Ishikawa (cell line): ENCODE measurements at regions not wholly inside any gene's neighbourhood (a gene's known extent, or its start where the extent isn't known, plus 50 kb on each side); places are given as distances from the start of the nearest gene placed in this dataset.
A peak's percentile ranks its signal among the peaks of the same experiment; 100 is the strongest.

ENCODE experiments used
- CEBPB ChIP-seq: IDR thresholded peaks from 2 replicates; pipeline ENCODE4 v1.6.1; 2012
- CREB1 ChIP-seq: IDR thresholded peaks from 2 replicates; pipeline ENCODE4 v1.6.1; 2012; ENCODE audit warnings: low read depth
- EGR1 ChIP-seq: IDR thresholded peaks from 2 replicates; pipeline ENCODE4 v1.6.1; 2012
- EP300 ChIP-seq: IDR thresholded peaks from 2 replicates; pipeline ENCODE4 v1.6.1; 2012; ENCODE audit warnings: borderline replicate concordance
- FOXM1 ChIP-seq: IDR thresholded peaks from 2 replicates; pipeline ENCODE4 v1.6.1; 2012; ENCODE audit warnings: low read depth, borderline replicate concordance
- MAX ChIP-seq: IDR thresholded peaks from 2 replicates; pipeline ENCODE4 v1.6.1; 2012
- NFIC ChIP-seq: IDR thresholded peaks from 2 replicates; pipeline ENCODE4 v1.6.1; 2012
- RAD21 ChIP-seq: IDR thresholded peaks from 2 replicates; pipeline ENCODE4 v1.6.1; 2012; ENCODE audit warnings: low read depth
- REST ChIP-seq: IDR thresholded peaks from 2 replicates; pipeline ENCODE4 v1.6.1; 2012; ENCODE audit warnings: low read depth, mild to moderate bottlenecking
- TAF1 ChIP-seq: IDR thresholded peaks from 2 replicates; pipeline ENCODE4 v1.6.1; 2012; ENCODE audit warnings: low read depth, mild to moderate bottlenecking
- TCF12 ChIP-seq: IDR thresholded peaks from 2 replicates; pipeline ENCODE4 v1.6.1; 2012; ENCODE audit warnings: low read depth
- TEAD4 ChIP-seq: IDR thresholded peaks from 2 replicates; pipeline ENCODE4 v1.6.1; 2012
- USF1 ChIP-seq: IDR thresholded peaks from 2 replicates; pipeline ENCODE4 v1.6.1; 2012
- YY1 ChIP-seq: IDR thresholded peaks from 2 replicates; pipeline ENCODE4 v1.6.1; 2012; ENCODE audit warnings: low read depth
- ZBTB7A ChIP-seq: IDR thresholded peaks from 2 replicates; pipeline ENCODE4 v1.6.1; 2012; ENCODE audit warnings: low read depth

- TF ChIP-seq REST: no peak
- TF ChIP-seq RAD21: no peak
- TF ChIP-seq TCF12: no peak
- no peak for TF ChIP-seq EGR1
- TF ChIP-seq TEAD4: no peak
- no peak for TF ChIP-seq YY1
- no peak for TF ChIP-seq CREB1
- no peak for TF ChIP-seq FOXM1
- TF ChIP-seq CEBPB: no peak
- no peak for TF ChIP-seq EP300
- no peak for TF ChIP-seq USF1
- TF ChIP-seq TAF1: no peak
- TF ChIP-seq NFIC: no peak
Observed at GRCh38 chr7:22949221-22949620, 64.7 kb downstream of the HYCC1 start.

DNA sequence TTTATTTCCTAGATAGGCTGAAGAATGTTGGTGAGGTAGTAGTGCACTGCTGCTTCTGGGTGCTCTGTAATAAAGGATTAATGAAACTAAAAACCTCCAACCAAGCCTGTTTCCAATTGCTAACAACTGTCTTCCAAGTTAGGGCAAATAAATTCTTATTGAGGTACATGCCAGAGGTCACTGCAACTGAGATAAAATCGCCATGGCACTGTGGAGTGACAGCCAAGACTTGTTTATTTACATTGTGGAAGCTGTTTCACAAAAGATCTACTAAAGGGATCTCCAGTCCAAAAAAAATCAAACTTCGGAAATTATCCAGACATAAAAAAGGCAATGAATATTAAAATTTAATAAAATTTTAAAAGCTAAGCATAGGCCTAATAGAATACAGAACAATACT, 65.2 kb downstream of the HYCC1 start:
- no peak for TF ChIP-seq EP300
- no peak for TF ChIP-seq FOXM1
- TF ChIP-seq TCF12: no peak
- no peak for TF ChIP-seq YY1
- TF ChIP-seq EGR1: no peak
- no peak for TF ChIP-seq USF1
- TF ChIP-seq TEAD4: no peak
- TF ChIP-seq ZBTB7A: no peak
- TF ChIP-seq NFIC: no peak
- no peak for TF ChIP-seq REST
- TF ChIP-seq CEBPB: no peak
- TF ChIP-seq TAF1: no peak
- no peak for TF ChIP-seq RAD21
- no peak for TF ChIP-seq CREB1
- no peak for TF ChIP-seq MAX

GRCh38 chr7:22945584-22945983, 68.3 kb downstream of the HYCC1 start:
- no peak for TF ChIP-seq TCF12
- no peak for TF ChIP-seq FOXM1
- no peak for TF ChIP-seq EP300
- no peak for TF ChIP-seq CREB1
- TF ChIP-seq RAD21: no peak
- TF ChIP-seq ZBTB7A: no peak
- TF ChIP-seq MAX: no peak
- TF ChIP-seq YY1: no peak
- TF ChIP-seq EGR1: no peak
- TF ChIP-seq TAF1: no peak
- no peak for TF ChIP-seq TEAD4

DNA sequence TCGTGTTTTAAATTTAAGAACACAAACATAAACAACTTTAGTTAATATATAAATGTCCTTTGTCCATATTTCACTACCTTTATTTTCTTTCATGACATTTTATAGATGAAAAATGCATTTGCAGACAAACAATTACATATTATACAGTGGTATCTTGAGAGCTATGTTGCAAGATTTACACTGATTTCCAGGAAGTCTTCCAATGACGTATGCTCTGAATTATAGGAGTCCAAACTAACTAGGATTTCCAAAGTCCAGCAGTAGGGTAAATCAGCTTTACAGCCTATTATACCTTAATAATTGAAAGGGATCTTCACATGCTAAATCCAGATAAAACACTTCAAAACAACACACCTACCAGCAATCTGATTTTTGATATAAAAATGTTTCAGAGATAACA, 69.4 kb downstream of the HYCC1 start:
- TF ChIP-seq NFIC: no peak

DNA sequence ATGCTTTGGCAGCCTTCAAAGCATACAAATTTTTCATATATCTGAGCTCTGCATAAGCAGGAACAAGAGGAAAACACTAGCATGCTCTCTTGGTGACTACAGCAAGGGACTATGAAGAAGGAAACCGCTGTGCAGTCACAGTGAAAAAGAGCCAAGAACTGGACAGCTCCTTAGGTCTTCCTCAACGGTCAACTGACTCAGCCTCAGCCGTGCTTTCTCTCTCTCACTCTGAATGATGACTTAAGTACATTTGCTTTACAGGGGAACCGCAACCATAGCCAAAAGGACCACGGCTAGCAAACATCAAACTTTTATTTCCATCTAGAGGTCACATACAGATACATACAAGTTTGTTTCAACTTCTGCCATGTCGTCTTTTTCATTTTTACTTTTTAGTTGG, 69.9 kb downstream of the HYCC1 start:
- TF ChIP-seq EP300 (no peak), REST (peak; percentile 67)

GRCh38 chr7:22942191-22942590, 71.7 kb downstream of the HYCC1 start:
- TF ChIP-seq YY1: no peak
- TF ChIP-seq CREB1: no peak
- no peak for TF ChIP-seq TAF1
